ENCODE measurements at regions not wholly inside any gene's neighbourhood (a gene's known extent, or its start where the extent isn't known, plus 50 kb on each side); places are given as distances from the start of the nearest gene placed in this dataset.
"Not testable (repeated sequence)": the region's sequence is repeated elsewhere in the genome, so short reads cannot be mapped to it uniquely, and the experiment has no call there.

DNA sequence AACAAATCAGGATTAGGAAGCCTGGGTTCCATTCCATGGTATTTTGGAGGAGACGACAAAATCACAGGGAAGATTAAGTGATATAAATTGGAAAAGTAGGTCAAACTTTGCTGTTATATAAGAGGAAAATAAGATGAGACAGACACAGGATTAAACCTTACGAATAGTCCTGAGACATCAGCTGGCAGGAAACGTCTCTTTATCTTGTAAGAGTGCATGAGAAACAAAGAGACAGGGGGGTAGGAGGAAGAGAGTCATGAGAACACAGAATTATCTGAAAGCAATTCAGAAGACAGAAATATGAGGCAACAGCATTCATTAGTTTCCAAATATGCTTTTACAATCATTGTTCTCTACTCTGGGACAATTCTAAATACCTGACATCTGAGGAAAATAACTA, 310.6 kb upstream of the MIR17HG start:
- no peak for DNase-seq

DNA sequence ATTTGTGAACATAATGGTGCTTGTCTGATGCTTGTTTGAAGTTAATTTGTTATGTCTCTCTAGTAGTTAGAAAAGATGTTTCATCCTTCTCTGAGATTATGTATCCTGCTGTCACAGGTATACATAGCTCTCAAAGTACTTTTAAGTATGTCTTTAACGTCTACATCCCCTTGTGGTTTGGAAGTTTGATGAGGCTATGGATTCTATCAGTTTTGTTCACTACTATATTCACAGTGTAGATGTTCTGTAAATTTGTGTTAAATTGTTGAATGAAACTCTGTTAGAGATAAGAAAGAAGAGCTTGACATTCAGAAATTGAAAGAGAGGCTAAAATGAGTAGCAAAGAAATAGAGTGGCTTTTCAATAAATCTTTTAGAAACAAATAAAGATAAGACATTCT, 304.6 kb upstream of the MIR17HG start:
- no peak for DNase-seq

DNA sequence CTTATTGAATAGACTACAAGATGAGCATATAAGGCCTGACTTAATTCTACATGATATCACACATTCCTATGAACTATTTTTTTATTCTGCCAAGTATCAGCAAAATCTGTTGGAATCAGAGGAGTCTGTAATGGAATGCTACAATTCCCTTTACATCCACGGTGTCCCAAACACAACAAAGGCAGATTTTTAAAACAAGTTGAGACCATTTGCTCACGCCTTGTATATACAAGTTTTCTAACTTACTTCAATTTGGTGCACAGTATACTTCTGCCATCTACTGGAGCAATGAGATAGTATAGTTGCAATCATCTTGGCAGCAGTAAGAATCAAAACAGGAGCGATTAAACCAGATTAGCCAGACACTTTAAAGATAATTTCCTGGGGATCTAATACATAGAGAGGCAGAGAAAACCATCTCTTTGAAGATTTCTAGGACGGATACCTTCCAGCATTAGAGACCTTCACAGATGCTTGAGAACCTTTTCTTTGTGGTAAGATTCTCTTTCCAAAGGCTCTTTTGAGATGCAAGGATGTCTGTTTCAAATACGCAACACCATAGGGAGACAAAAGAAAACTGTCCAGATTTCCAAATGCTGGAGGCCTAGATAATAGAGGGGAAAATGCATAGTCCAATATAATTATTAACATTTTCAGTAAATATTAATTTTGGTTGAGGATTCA, 302.0 kb upstream of the MIR17HG start:
- peak; percentile 4 for DNase-seq

DNA sequence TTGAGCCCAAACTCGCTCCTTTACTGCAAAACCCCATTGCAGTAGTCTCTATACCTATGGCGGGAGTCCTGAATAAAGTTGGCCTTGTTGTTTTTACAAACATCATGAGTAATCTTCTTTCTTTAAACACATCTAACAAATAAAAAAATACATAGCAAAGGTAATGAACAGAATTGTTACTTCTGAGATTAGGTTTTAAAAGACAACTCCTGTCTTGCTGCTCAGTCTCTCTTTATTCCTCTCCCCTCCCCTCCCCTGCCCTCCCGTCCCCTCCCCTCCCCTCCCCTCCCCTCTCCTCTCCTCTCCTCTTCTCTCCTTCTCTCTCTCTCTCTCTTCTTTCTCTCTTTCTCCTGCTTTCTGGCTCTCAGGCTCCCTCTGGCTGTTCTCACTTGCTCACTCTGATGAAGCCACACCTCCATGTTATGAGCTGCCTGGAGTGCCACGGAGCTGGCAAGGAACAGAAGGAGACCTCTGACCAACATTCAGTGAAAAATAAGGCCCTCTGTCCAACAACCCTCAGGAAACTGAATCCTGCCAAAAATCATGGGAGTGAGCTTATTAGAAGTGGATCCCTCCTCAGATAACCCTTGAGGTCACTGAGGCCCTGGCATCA, 300.7 kb upstream of the MIR17HG start:
- DNase-seq = no peak

DNA sequence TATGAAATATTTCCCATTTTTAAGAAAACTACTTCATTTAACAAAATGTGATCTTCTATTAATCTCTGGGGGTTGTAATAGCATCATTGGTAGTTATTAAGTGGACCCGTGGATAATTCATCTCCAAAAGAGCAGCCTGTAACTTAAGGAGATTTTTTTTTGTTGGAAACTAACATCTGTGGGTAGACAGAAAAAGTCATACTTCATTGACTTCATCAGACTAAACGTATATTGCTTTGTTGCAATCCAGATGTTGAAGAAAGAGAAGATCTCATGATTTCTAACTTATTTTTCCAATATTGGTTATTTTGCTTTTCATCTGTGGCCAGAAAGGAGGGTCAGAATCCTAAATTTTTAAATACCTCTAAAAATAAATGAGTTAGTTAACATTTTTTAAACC, 296.5 kb upstream of the MIR17HG start:
- DNase-seq = no peak

DNA sequence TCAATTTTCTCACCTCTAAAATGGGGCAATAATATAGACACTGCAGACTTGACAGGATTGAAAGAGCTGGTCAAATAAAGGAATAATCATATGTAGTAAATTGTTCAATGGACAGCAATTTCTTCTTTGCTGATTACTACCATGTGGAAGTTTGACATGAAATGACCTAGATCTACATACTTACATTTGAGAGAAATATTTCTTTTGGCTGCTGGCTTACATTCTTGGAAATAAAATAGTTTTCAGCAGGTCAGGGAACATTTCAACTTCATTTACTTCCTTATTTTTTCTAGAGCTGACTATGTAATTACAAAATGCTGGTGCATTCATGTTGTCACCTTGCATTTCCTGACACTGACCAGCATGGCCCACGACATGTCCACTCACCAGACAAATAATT, 294.6 kb upstream of the MIR17HG start:
- no peak for DNase-seq

DNA sequence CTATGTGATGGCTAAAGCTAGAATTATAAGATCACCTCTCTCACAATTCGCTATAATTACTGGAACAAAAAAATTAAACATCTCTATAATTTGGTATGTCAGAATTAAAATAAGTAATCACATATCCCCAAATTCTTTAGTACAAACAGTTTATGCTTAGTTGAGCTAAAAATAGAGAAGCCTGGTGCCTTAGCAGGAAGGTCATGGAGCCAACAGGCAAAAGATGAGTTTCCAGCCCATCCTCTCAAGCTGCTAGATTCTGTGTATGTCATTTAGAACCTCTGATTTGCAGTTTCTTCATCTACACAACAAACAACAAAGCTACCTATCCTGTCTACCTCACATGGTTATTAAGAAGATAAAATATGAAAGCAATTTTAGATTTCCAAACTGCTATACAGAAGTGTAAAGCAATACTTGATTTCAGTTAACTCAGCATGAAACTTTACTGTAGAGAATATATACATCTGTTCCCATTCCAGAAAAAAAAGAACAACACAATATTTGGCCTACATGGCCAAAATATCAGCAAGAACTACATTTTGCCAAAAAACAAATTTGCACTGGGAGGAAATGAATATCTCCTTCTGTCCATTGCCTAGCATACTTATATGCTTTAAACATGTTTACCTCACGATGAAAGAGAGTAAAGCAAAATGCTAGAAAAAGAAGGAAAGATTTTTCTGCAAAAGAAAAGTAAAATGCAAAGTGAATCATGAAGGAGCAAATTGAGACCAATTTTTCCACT, 294.0 kb upstream of the MIR17HG start:
- no peak for DNase-seq

DNA sequence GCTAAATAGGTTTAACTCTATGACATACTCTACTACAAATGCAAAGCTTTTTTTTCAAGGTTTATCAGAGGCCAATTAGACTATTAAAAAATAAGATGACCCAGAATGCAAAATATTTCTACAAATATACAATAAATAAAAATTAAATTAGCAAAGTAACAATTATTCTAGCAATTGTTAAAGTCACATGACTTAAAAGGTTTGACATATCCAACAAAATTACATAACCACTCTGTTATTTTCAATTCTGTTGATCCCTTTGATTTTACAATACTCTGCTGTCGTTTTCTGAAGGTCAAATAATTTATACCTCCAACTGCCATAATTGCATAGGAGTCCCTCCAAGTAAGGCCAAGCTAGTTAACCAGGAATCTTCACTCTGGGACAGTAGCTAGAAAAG, 292.6 kb upstream of the MIR17HG start:
- no peak for DNase-seq

DNA sequence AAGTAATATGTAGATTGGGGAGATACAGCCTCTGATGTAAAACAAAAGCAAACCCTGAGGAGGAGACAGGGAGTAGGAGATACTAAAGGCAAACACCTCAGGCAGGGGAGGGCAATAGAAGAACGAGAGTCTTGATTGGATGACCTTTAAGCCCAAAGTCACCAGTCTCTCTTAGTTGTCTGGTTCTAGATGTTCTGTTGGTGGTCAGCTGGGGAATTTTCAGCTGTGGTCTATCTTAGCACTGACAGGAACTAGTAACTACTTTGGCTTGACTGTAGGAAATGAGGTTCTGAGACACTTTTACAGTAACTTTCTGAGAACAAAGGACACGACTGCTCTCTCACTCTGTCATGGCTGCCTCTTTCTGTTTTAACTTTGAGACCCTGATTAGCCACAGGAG, 290.7 kb upstream of the MIR17HG start:
- DNase-seq = no peak

DNA sequence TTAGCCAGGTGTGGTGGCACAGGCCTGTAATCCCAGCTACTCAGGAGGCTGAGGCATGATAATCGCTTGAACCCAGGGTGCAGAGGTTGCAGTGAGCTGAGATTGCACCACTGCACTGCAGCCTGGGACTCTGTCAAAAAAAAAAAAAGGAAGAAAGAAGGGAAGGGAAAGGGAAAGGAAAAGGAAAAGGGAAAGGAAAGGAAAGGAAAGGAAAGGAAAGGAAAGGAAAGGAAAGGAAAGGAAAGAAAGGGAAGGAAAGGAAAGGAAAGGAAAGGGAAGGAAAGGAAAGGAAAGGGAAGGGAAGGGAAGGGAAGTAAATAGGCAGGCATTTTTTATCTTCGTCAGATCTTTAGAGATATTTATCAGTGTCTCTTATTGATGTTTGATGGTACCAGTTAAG, 290.0 kb upstream of the MIR17HG start:
- DNase-seq = not testable (repeated sequence)

DNA sequence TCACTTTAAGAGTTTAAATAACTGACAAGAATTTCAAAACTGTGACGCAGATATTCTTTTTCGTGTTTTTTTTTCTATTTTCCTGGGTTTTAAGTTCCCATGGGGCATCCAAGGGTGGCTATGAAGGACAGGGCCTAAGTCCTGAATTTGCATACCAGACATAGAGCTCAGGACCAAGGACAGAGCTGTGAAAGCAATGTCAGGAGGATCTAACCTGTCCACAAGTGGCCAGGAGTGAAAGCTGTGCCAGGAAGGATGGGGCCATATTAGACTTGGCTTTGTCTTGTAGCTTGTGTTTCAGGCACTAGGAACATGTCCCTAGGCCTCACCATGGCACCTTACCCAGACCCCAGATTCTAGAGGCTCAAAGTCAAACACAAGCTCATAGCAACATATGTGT, 289.4 kb upstream of the MIR17HG start:
- peak; percentile 18 for DNase-seq

DNA sequence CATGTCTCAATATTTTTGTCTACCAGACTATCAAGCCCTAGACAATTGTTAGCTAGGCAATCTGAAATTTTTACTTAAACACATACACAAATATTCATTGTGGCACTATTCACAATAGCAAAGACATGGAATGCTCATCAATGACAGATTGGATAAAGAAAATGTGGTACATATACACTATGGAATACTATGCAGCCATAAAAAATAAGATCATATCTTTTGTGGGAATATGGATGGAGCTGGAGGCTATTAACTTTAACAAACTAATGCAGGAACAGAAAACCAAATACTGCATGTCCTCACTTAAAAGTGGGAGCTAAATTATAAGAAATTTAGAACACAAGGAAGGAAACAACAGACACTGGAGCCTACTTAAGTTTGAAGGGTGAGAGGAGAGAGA, 288.6 kb upstream of the MIR17HG start:
- DNase-seq = no peak

DNA sequence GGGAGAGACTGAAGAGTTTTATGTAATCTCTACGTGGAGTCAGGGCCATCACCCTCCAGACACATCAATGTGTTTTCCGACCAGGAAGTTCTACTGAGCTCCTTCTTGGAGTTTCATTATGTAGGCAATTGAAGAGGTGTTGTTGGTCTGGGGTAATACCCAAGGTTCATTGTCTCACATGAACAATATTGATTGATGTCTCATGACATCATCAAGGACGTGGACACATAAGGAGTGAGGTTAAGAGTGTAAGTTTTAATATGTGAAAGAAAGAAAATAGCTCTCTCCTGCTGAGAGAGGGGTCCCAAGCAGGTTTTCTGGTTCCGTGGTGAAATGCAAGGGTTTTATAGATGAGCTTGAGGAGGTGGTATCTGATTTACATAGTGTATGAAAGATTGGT, 280.7 kb upstream of the MIR17HG start:
- DNase-seq = no peak

DNA sequence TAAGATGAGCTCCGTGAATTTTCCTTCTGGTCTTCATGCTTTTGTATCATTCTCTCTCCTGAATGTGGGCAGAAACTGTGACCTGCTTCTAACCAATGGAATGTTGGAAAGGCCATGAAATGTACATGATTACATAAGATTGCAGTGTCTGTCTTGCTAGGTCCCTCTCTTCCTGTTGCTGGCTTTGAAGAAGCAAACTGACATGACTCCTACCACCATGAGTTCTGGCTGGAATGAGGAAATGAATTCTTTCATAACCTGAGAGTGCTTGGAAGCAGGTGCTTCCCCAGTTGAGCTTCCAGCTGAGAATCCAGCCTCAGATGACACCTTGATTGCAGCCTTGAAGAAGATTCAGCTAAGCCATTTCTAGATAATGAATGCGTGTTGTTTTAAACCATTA, 275.0 kb upstream of the MIR17HG start:
- DNase-seq = no peak

DNA sequence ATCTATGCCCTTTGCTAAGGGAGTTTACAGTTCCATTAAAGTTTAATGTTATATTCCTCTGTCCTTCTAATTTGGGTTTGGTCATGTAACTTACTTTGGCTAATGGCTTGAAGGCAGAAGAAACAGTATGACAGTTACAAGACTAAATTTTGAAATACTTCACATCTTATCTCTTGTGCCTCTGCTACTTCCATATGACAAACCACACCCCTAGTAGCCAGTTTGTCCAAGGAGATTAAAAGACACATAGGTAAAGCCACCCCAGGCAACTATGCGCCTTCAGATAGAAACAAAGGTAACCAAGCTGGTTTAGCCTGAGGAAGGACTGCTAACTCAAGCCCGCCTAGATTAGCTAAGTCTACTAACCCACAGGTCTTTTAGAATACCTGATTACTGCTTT, 273.4 kb upstream of the MIR17HG start:
- DNase-seq = no peak

DNA sequence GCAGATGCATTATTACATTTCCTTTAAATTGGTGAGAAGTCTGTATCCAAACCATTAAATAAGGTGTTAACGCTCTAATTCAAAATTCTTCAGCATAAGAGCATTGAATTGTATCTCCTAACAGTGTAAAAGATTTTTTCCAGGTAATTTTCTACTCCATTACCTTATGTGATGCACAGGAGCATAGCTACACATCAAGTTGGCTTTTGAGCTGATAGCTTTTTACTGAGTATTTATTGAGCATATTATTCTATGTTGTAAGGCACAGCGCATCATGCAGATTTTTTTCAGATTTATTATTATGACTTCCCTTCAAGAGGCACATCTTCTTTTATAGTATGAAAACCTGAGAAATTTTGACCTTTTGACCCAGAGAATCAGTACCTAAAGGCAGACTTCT, 270.7 kb upstream of the MIR17HG start:
- no peak for DNase-seq

DNA sequence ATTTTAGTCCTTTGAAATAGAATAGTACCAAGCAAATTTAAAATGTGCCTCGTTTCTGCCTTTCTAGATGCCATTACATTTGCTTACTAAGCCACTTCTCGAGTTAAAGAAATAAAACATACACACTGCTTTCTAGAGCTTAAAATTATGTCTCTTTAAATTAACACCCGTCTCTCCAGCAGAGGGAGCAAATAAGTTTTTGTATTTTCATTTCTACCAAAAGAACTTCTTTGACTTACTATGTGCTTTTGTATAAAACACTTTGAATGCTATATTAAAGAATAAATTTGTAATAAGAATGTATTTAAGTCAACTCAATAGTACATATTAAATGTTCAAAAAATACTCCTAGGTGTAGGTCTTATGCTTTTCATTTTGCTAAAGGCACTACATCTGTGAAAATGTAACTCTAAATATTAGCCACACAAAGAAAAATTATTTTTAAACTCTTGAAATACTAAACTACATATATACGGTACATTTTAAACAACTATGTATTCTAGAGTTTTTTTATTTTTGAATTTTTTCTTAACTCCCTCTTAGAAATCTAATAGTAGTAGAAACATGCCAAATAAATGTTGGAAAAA, 269.3 kb upstream of the MIR17HG start:
- no peak for DNase-seq

DNA sequence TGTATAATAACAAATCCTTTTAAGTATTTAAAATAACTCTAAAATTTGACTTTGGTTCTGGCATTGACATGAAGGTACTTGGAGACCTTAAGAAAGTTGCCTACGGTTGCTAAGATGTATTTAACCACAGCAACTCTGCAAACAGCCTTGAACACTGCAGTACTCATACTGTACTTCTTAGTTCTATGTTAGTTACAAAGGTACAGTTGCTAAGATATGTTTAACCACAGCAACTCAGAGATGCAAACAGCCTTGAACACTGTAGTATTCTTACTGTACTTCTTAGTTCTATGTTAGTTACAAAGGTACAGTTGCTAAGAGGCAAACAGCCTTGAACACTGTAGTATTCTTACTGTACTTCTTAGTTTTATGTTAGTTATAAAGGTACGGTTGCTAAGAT, 268.3 kb upstream of the MIR17HG start:
- DNase-seq = no peak

DNA sequence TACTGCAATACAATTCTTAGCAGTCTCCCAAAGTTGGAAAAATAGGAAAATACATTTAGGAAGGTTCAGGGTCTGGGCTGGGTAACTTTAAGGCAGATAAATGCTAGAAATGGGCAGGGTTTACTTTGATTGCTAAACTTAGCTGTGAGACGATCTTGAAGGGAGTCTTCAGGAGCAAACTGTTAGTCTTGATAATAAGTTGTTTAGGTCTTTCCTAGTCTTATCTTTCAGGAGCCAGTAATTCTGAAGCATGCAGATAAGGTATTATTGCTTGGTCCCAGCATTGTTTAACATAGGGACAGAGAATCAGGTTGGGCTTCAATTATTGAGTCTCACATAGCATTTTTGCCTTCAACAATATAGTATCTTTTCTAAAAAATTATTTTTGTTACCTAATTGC, 262.4 kb upstream of the MIR17HG start:
- no peak for DNase-seq

DNA sequence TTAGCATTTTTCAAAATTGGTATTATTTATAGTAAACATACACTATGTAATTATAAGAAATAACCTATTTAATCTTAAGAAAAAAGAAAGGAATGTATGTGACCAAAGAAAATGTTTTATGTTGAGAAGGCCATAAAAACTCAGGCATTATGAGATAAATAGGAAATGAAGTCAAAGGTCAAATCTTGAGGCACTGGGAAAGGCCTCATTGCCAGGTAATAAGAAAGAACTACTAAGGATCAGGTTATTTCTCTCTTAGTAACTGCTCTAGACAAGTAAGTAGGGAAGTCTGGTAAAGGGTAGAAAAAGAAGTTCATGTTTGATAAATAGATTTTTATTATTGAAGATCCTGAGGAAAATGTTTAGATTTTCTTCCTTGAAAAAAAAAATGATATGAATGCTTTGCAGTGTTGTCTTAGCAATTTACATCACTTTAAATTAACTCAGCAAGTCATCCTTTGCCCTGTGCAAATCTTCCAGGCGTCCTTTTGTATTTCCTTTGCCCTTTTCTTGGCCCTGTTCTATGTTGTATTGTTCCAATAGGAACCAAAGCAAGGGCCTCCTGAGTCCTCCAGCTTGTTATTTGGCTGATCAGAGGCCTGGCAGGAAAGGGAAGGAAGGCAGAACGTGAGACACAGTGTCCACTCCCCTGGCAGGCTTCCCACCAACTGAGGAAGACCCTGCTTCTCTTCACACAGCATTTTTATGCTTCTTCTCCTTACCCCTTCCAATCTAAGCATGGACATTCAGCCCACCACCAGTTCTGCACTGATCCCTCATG, 260.4 kb upstream of the MIR17HG start:
- DNase-seq = no peak

DNA sequence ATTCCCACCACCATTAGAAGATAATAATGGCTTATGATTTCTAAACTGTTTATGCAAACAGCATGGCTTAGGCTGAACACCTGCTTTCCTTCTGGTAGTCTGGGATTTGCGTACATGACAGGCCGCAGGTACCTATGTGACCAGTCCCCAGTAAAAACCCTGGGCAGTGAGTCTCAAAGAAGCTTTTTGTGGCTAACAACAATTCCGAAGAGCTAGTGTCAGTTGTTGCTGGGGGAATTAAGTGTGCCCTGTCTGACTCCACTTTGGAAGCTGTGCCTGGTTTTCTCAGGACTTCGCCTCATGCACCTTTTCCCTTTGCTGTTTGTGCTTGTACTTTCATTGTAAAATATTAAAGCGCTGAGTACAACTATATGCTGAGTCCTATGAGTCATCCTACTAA, 250.2 kb upstream of the MIR17HG start:
- no peak for DNase-seq

DNA sequence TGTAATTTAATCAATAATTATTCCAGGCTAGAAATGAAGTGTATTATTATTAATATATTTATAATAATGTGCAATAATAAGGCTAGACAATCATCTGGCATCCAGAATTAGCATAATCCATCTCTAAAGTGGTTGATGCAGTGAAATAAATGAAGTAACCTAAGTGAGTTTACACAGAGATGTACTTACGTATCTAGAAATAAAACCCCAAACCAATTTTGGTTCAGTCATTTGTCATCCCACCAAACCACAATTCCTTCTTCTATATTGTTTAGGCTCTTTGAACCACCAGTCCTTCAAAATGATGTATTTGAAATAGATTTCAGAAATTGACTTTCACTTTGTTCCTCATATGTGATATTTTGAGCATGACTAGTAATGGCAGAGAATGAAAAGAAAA, 247.6 kb upstream of the MIR17HG start:
- DNase-seq = no peak

DNA sequence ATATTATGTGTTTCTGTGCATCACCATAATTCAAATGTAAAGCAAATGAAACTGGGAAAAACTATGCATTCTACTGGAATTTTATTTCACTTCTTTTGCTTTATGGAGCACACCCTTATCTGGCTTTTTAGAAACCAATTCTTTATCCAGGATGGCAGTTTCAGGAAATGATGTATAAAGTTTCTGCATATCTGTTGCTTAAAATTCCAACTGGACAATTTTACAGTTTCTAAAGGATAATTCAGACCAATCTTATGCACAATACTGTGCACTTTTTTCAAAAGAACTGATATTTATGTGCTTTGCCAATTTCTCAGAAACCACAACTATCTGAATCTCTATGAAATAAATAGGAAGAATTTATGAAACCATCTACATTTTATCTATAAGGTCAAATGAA, 246.5 kb upstream of the MIR17HG start:
- no peak for DNase-seq

All from GDM1 (cell line).